ENCODE measurements at regions not wholly inside any gene's neighbourhood (a gene's known extent, or its start where the extent isn't known, plus 50 kb on each side); places are given as distances from the start of the nearest gene placed in this dataset.

GRCh38 chr10:128870830-128871597, 596.0 kb upstream of the MGMT start:
- no peak overlapping the region for H3K27ac ChIP-seq (ENCODE audit: low read depth in 1 of 2, low read length in 2 of 2)
- TF ChIP-seq, protein P1, sequence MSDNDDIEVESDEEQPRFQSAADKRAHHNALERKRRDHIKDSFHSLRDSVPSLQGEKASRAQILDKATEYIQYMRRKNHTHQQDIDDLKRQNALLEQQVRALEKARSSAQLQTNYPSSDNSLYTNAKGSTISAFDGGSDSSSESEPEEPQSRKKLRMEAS (IDR thresholded peaks at IDR 0.05): no peak
- TF ChIP-seq SP1 (IDR thresholded peaks at IDR 0.05): no peak
- no peak overlapping the region for H3K4me3 ChIP-seq (ENCODE audit: low read depth in 1 of 3, low read length in 3 of 3)
- no peaks in the 10 kb centered on the region for H3K36me3 ChIP-seq (ENCODE audit: control insufficient read depth in 4 of 4, insufficient read depth in 3 of 4, low read depth in 1 of 4, low read length in 3 of 4)
- no peaks in the 10 kb centered on the region for H3K9me3 ChIP-seq (ENCODE audit: control insufficient read depth in 4 of 4, low read length in 3 of 4)
- WGBS: 74% methylated on average over 11 of the region's 11 CpGs
- peaks cover 0 to 3% (median 0%) of the 10 kb centered on the region in 4 donors for H3K27me3 ChIP-seq (ENCODE audit: control insufficient read depth in 4 of 4, insufficient read depth in 4 of 4, low read length in 3 of 4)
- no peaks in the 10 kb centered on the region for H3K4me1 ChIP-seq (ENCODE audit: control insufficient read depth in 4 of 4, insufficient read depth in 4 of 4, low read length in 3 of 4)
- H3K9ac ChIP-seq (ENCODE audit: low read depth in 1 of 2, low read length in 2 of 2): no peak overlapping the region
- DNase-seq (ENCODE audit: low spot score): no peak

GRCh38 chr10:128871671-128872231, 595.3 kb upstream of the MGMT start:
- 88% methylated on average over 14 of the region's 14 CpGs for WGBS
- no peaks in the 10 kb centered on the region for H3K9me3 ChIP-seq (ENCODE audit: control insufficient read depth in 4 of 4, low read length in 3 of 4)
- H3K4me3 ChIP-seq (ENCODE audit: low read depth in 1 of 3, low read length in 3 of 3): no peak overlapping the region
- no peak overlapping the region for H3K9ac ChIP-seq (ENCODE audit: low read depth in 1 of 2, low read length in 2 of 2)
- no peak for TF ChIP-seq HNF4G (IDR thresholded peaks at IDR 0.05)
- TF ChIP-seq JUND (IDR thresholded peaks at IDR 0.05): no peak
- no peak for TF ChIP-seq ATF3 (IDR thresholded peaks at IDR 0.05)
- no peak for TF ChIP-seq RAD21 (IDR thresholded peaks at IDR 0.05)
- no peak for TF ChIP-seq FOXA1 (IDR thresholded peaks at IDR 0.05)
- TF ChIP-seq, protein P2, sequence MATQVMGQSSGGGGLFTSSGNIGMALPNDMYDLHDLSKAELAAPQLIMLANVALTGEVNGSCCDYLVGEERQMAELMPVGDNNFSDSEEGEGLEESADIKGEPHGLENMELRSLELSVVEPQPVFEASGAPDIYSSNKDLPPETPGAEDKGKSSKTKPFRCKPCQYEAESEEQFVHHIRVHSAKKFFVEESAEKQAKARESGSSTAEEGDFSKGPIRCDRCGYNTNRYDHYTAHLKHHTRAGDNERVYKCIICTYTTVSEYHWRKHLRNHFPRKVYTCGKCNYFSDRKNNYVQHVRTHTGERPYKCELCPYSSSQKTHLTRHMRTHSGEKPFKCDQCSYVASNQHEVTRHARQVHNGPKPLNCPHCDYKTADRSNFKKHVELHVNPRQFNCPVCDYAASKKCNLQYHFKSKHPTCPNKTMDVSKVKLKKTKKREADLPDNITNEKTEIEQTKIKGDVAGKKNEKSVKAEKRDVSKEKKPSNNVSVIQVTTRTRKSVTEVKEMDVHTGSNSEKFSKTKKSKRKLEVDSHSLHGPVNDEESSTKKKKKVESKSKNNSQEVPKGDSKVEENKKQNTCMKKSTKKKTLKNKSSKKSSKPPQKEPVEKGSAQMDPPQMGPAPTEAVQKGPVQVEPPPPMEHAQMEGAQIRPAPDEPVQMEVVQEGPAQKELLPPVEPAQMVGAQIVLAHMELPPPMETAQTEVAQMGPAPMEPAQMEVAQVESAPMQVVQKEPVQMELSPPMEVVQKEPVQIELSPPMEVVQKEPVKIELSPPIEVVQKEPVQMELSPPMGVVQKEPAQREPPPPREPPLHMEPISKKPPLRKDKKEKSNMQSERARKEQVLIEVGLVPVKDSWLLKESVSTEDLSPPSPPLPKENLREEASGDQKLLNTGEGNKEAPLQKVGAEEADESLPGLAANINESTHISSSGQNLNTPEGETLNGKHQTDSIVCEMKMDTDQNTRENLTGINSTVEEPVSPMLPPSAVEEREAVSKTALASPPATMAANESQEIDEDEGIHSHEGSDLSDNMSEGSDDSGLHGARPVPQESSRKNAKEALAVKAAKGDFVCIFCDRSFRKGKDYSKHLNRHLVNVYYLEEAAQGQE (IDR thresholded peaks at IDR 0.05): no peak
- peaks cover 0 to 3% (median 0%) of the 10 kb centered on the region in 4 donors for H3K27me3 ChIP-seq (ENCODE audit: control insufficient read depth in 4 of 4, insufficient read depth in 4 of 4, low read length in 3 of 4)
- H3K4me1 ChIP-seq (ENCODE audit: control insufficient read depth in 4 of 4, insufficient read depth in 4 of 4, low read length in 3 of 4): no peaks in the 10 kb centered on the region
- no peaks in the 10 kb centered on the region for H3K36me3 ChIP-seq (ENCODE audit: control insufficient read depth in 4 of 4, insufficient read depth in 3 of 4, low read depth in 1 of 4, low read length in 3 of 4)
- DNase-seq (ENCODE audit: low spot score): no peak
- H3K27ac ChIP-seq (ENCODE audit: low read depth in 1 of 2, low read length in 2 of 2): no peak overlapping the region

DNA sequence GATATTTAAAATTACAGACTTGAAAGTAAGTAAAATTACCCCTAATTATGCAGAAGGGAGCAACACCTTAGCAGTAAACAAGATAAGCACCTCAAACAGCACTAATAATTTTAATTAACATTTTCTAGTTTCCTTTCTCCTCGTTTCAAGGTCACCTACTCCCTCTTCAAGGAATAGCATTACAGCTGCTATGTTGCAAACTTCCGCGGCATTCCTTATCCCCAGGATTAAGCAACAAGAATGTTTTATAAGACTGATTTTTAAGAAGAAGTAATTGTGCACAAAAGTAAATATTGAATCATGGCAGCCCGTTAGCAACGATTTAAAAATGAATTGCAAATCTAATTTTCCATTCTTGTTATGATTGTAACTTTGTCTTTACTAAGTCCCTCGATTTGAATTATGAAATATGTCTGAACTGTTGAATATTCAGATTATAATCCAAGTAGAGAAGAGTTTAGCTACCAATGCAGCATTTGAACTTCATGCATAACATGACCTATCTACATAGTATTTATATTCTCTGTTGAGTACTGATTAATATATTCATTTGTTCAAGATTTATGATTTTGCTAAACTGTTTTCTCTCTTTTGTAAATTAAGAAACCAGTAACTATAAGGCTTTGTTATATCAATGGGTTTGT, 593.5 kb upstream of the MGMT start:
- H3K9ac ChIP-seq (ENCODE audit: low read depth in 1 of 2, low read length in 2 of 2): no peak overlapping the region
- peaks cover 0 to 3% (median 0%) of the 10 kb centered on the region in 4 donors for H3K27me3 ChIP-seq (ENCODE audit: control insufficient read depth in 4 of 4, insufficient read depth in 4 of 4, low read length in 3 of 4)
- no peak overlapping the region for H3K4me3 ChIP-seq (ENCODE audit: low read depth in 1 of 3, low read length in 3 of 3)
- no peak for DNase-seq (ENCODE audit: low spot score)
- no peaks in the 10 kb centered on the region for H3K36me3 ChIP-seq (ENCODE audit: control insufficient read depth in 4 of 4, insufficient read depth in 3 of 4, low read depth in 1 of 4, low read length in 3 of 4)
- H3K9me3 ChIP-seq (ENCODE audit: control insufficient read depth in 4 of 4, low read length in 3 of 4): no peaks in the 10 kb centered on the region
- H3K4me1 ChIP-seq (ENCODE audit: control insufficient read depth in 4 of 4, insufficient read depth in 4 of 4, low read length in 3 of 4): no peaks in the 10 kb centered on the region
- no peak overlapping the region for H3K27ac ChIP-seq (ENCODE audit: low read depth in 1 of 2, low read length in 2 of 2)
- 70% methylated on average over 6 of the region's 6 CpGs for WGBS
- no peak for TF ChIP-seq YY1 (IDR thresholded peaks at IDR 0.05)
- no peak for TF ChIP-seq RAD21 (IDR thresholded peaks at IDR 0.05)
- TF ChIP-seq, protein P3, sequence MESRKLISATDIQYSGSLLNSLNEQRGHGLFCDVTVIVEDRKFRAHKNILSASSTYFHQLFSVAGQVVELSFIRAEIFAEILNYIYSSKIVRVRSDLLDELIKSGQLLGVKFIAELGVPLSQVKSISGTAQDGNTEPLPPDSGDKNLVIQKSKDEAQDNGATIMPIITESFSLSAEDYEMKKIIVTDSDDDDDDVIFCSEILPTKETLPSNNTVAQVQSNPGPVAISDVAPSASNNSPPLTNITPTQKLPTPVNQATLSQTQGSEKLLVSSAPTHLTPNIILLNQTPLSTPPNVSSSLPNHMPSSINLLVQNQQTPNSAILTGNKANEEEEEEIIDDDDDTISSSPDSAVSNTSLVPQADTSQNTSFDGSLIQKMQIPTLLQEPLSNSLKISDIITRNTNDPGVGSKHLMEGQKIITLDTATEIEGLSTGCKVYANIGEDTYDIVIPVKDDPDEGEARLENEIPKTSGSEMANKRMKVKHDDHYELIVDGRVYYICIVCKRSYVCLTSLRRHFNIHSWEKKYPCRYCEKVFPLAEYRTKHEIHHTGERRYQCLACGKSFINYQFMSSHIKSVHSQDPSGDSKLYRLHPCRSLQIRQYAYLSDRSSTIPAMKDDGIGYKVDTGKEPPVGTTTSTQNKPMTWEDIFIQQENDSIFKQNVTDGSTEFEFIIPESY (IDR thresholded peaks at IDR 0.05): no peak
- TF ChIP-seq TAF1 (conservative IDR thresholded peaks at IDR 0.05): no peak
- no peak for TF ChIP-seq CTCF (IDR thresholded peaks at IDR 0.05; ENCODE audit: low read depth, low read length, missing input control)
- no peak for TF ChIP-seq JUND (IDR thresholded peaks at IDR 0.05)
- TF ChIP-seq NR2F2 (IDR thresholded peaks at IDR 0.05): no peak
- TF ChIP-seq EGR1 (IDR thresholded peaks at IDR 0.05; ENCODE audit: low read depth in 2 of 2): no peak
- TF ChIP-seq FOXA2 (IDR thresholded peaks at IDR 0.05): no peak
- TF ChIP-seq SP1 (IDR thresholded peaks at IDR 0.05): no peak
- no peak for TF ChIP-seq RXRA (IDR thresholded peaks at IDR 0.05)

Data from liver (tissue), 8 donors.